ENCODE measurements at regions not wholly inside any gene's neighbourhood (a gene's known extent, or its start where the extent isn't known, plus 50 kb on each side); places are given as distances from the start of the nearest gene placed in this dataset.

GRCh38 chr2:236960531-236960930 is 125.2 kb upstream of the COPS8 start:
- TF ChIP-seq CTCF (IDR thresholded peaks at IDR 0.05; ENCODE audit: poor library complexity): no peak
- TF ChIP-seq EZH2 (IDR thresholded peaks at IDR 0.05; ENCODE audit: borderline replicate concordance): no peak
- no peak for TF ChIP-seq EZH2phosphoT487 (IDR thresholded peaks at IDR 0.05; ENCODE audit: low read depth, severe bottlenecking, unreplicated experiment)
